T-cell (primary cell): ENCODE measurements at regions not wholly inside any gene's neighbourhood (a gene's known extent, or its start where the extent isn't known, plus 50 kb on each side); places are given as distances from the start of the nearest gene placed in this dataset.
A peak's percentile ranks its signal among the peaks of the same experiment; 100 is the strongest.
"Not testable (repeated sequence)": the region's sequence is repeated elsewhere in the genome, so short reads cannot be mapped to it uniquely, and the experiment has no call there.

Experiments used
- ATAC-seq, 4 experiments: fragments of 200-7000 bp in 3 of 4; fragments of 150-1000 bp in 1 of 4; cut with Tn5 transposase; replicated peaks in 1 of 4; 1 replicate in 3 of 4; 2 replicates in 1 of 4; pipeline ENCODE4 v1.10.0; 2021; ENCODE audit warnings: moderate library complexity in 3 of 4, mild to moderate bottlenecking in 2 of 4, moderate number of reproducible peaks in 1 of 4
- CTCF ChIA-PET, 2 donors: fragments of 300-600 bp; sonication (Branson Sonifier 250); formaldehyde crosslinking; loops; one replicate each; lab custom pipeline; 2022; ENCODE audit warnings: antibody characterized with exemption in 2 of 2; lab: Charles Lee
- POLR2A ChIA-PET, 2 donors: fragments of 300-600 bp; sonication (Branson Sonifier 250); formaldehyde crosslinking; loops; one replicate each; lab custom pipeline; 2022; ENCODE audit warnings: antibody characterized with exemption in 2 of 2; lab: Charles Lee
- DNase-seq, 35 experiments: peaks; one replicate each; pipeline versions ENCODE4 v3.0.0 to v3.0.0-alpha.2; 2013 to 2023
- H3K27ac ChIP-seq: one replicate; pipeline ENCODE4 v1.5.1; 2013; ENCODE audit warnings: low read length
- H3K27me3 ChIP-seq, 2 experiments: replicated peaks in 1 of 2; 1 replicate in 1 of 2; 2 replicates in 1 of 2; pipeline versions ENCODE4 v1.6.1 to v1.7.0; 2013; ENCODE audit warnings: low read length in 1 of 2, mixed read lengths in 1 of 2; ENCODE audit not compliant: control insufficient read depth in 2 of 2, insufficient read depth in 2 of 2; ENCODE audit errors: extremely low read depth in 1 of 2
- H3K36me3 ChIP-seq, 2 donors: 1 replicate in 1 of 2; 2 replicates in 1 of 2; pipeline versions ENCODE4 v1.6.1 to v1.7.0; 2013; ENCODE audit warnings: low read length in 1 of 2; ENCODE audit not compliant: control insufficient read depth in 2 of 2, insufficient read depth in 1 of 2; ENCODE audit errors: extremely low read depth in 1 of 2
- H3K4me1 ChIP-seq, 2 experiments: 1 replicate in 1 of 2; 2 replicates in 1 of 2; pipeline versions ENCODE4 v1.6.1 to v1.7.0; 2013; ENCODE audit warnings: low read length in 2 of 2, mixed read lengths in 1 of 2; ENCODE audit not compliant: insufficient read depth in 2 of 2, control insufficient read depth in 1 of 2; ENCODE audit errors: extremely low read depth in 1 of 2
- H3K4me3 ChIP-seq, 2 donors: 1 replicate in 1 of 2; 2 replicates in 1 of 2; pipeline versions ENCODE4 v1.5.1 to v1.7.0; 2013; ENCODE audit warnings: mild to moderate bottlenecking in 2 of 2, low read length in 1 of 2, moderate library complexity in 1 of 2; ENCODE audit not compliant: control insufficient read depth in 1 of 2; ENCODE audit errors: extremely low read depth in 1 of 2
- H3K9me3 ChIP-seq: 2 replicates; pipeline ENCODE4 v1.7.0; 2013
- H3K27ac Mint-ChIP-seq, 2 donors: one replicate each; pipeline ENCODE4 v1.8.0; 2020 to 2021; ENCODE audit warnings: mild to moderate bottlenecking in 2 of 2, mixed read lengths in 2 of 2
- H3K27me3 Mint-ChIP-seq, 2 donors: one replicate each; pipeline ENCODE4 v1.8.0; 2021 to 2022; ENCODE audit warnings: mixed read lengths in 2 of 2
- H3K36me3 Mint-ChIP-seq: one replicate; pipeline ENCODE4 v1.8.0; 2021; ENCODE audit warnings: mixed read lengths
- H3K4me1 Mint-ChIP-seq, 3 donors: one replicate each; pipeline ENCODE4 v1.8.0; 2020 to 2022; ENCODE audit warnings: mixed read lengths in 3 of 3, mild to moderate bottlenecking in 1 of 3
- H3K4me3 Mint-ChIP-seq, 3 donors: one replicate each; pipeline ENCODE4 v1.8.0; 2020 to 2022; ENCODE audit warnings: mild to moderate bottlenecking in 3 of 3, mixed read lengths in 3 of 3, moderate library complexity in 3 of 3
- H3K9me3 Mint-ChIP-seq, 3 donors: one replicate each; pipeline ENCODE4 v1.8.0; 2020 to 2022; ENCODE audit warnings: mixed read lengths in 3 of 3
- WGBS: methylation state at CpG from one replicate; pipeline ENCODE4 v1.1.5; 2013; ENCODE audit warnings: missing lambda C conversion rate; ENCODE audit not compliant: insufficient coverage; 5-methylcytosine and 5-hydroxymethylcytosine counted together

- Mint-ChIP-seq H3K4me1 (peaks cover 9 to 18% (median 14%) of the 10 kb centered on the region in 3 donors), H3K9me3 (no peaks in the 10 kb centered on the region), H3K36me3 (no peaks in the 10 kb centered on the region), H3K4me3 (no peak overlapping the region), H3K27ac (no peak overlapping the region), H3K27me3 (peaks cover 0 to 7% of the 10 kb centered on the region in 2 donors)
- no peak for DNase-seq
- Histone ChIP-seq H3K9me3 (no peaks in the 10 kb centered on the region), H3K27me3 (peaks cover 0 to 7% of the 10 kb centered on the region in 2 experiments), H3K27ac (no peak overlapping the region), H3K36me3 (no peaks in the 10 kb centered on the region), H3K4me3 (no peak overlapping the region), H3K4me1 (peaks cover 6% of the 10 kb centered on the region in 2 experiments)
- no peak for ATAC-seq
- POLR2A ChIA-PET = interaction anchor here in 1 of 2 donors (0.6 kb wide), 1 partner anchor 126 kb away, joined by 3 read pairs; the partner anchor contains the start of gene KLF6
- 67% methylated on average over 3 of the region's 4 CpGs for WGBS
- CTCF ChIA-PET = no interaction called here
These were observed 126.2 kb downstream of the KLF6 start for GRCh38 chr10:3658766-3659165.

DNA sequence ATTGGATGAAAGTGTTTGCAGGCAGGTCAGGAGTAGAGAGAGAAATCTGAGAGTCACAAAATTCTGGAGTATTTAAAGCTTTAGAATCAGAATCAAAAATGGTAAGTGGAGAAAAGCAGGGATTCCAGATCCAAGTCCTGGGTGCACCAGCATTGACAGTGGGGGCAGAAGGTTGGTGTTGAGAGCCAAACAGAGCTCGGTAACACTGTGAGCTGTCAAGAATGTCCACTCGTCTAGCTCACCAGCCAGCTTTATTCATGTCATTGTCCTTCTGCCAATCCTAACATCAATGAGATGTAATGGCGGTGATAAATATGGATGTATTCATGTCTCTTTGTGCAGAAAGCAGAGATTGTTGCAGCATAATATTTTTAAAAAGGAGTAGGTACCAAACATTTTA is 128.8 kb downstream of the KLF6 start:
- no peaks in the 10 kb centered on the region for H3K36me3 ChIP-seq
- H3K27ac Mint-ChIP-seq = no peak overlapping the region
- H3K4me1 ChIP-seq = peaks cover 9% of the 10 kb centered on the region in 2 experiments
- no peaks in the 10 kb centered on the region for H3K9me3 ChIP-seq
- peaks cover 0 to 17% of the 10 kb centered on the region in 2 experiments for H3K27me3 ChIP-seq
- DNase-seq (no peak), ATAC-seq (no peak)
- WGBS = no CpG with 5 or more reads among the region's 3 CpGs
- peaks cover 17 to 27% (median 24%) of the 10 kb centered on the region in 3 donors for H3K4me1 Mint-ChIP-seq
- CTCF ChIA-PET = no interaction called here
- no peak overlapping the region for H3K4me3 Mint-ChIP-seq
- H3K27me3 Mint-ChIP-seq = peaks cover 4 to 12% of the 10 kb centered on the region in 2 donors
- no peaks in the 10 kb centered on the region for H3K36me3 Mint-ChIP-seq
- H3K27ac ChIP-seq = no peak overlapping the region
- no peaks in the 10 kb centered on the region for H3K9me3 Mint-ChIP-seq
- no peak overlapping the region for H3K4me3 ChIP-seq
- POLR2A ChIA-PET = no interaction called here

DNA sequence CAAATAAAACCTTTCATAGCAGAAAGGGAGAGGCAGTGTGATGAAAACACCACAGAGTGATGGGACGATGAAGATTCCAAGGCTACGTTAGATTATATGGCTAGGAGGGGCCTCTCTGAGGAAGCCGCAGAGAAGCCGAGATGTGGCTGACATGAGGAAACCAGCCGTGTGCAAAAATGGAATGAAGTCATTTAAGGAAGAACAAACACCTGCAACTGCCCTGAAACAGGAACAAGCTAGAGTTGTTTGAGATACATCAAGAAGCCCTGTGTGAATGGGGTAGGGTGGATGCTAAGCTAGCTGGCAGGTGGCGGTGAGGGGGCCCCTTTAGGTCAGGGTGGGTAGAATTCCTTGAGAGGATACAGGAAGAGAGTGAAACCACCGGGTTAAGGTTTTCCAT is 129.5 kb downstream of the KLF6 start:
- ATAC-seq = peak in 2 of 4 experiments; percentile 58 to 64
- CTCF ChIA-PET = no interaction called here
- Histone ChIP-seq H3K27ac (no peak overlapping the region), H3K9me3 (no peaks in the 10 kb centered on the region), H3K4me1 (peaks cover 9% of the 10 kb centered on the region in 2 experiments), H3K36me3 (no peaks in the 10 kb centered on the region), H3K27me3 (peaks cover 0 to 17% of the 10 kb centered on the region in 2 experiments), H3K4me3 (no peak overlapping the region)
- H3K9me3 Mint-ChIP-seq = no peaks in the 10 kb centered on the region
- POLR2A ChIA-PET = no interaction called here
- peaks cover 17 to 27% (median 24%) of the 10 kb centered on the region in 3 donors for H3K4me1 Mint-ChIP-seq
- H3K4me3 Mint-ChIP-seq = no peak overlapping the region
- 20% methylated on average over 6 of the region's 7 CpGs for WGBS
- DNase-seq = peak in 1 of 35 experiments; percentile 10
- H3K27ac Mint-ChIP-seq = no peak overlapping the region
- no peaks in the 10 kb centered on the region for H3K36me3 Mint-ChIP-seq
- peaks cover 4 to 12% of the 10 kb centered on the region in 2 donors for H3K27me3 Mint-ChIP-seq

GRCh38 chr10:3654980-3655379 is 130.0 kb downstream of the KLF6 start:
- Histone ChIP-seq H3K36me3 (no peaks in the 10 kb centered on the region), H3K4me1 (peaks cover 9% of the 10 kb centered on the region in 2 experiments), H3K27ac (no peak overlapping the region), H3K9me3 (no peaks in the 10 kb centered on the region), H3K27me3 (peaks cover 0 to 17% of the 10 kb centered on the region in 2 experiments), H3K4me3 (no peak overlapping the region)
- DNase-seq = no peak
- no peak overlapping the region for H3K27ac Mint-ChIP-seq
- H3K9me3 Mint-ChIP-seq = no peaks in the 10 kb centered on the region
- no peaks in the 10 kb centered on the region for H3K36me3 Mint-ChIP-seq
- ChIA-PET POLR2A (no interaction called here), CTCF (no interaction called here)
- ATAC-seq = no peak
- H3K4me3 Mint-ChIP-seq = no peak overlapping the region
- peaks cover 4 to 12% of the 10 kb centered on the region in 2 donors for H3K27me3 Mint-ChIP-seq
- peaks cover 17 to 27% (median 24%) of the 10 kb centered on the region in 3 donors for H3K4me1 Mint-ChIP-seq
- WGBS = no CpG with 5 or more reads among the region's 1 CpG

DNA sequence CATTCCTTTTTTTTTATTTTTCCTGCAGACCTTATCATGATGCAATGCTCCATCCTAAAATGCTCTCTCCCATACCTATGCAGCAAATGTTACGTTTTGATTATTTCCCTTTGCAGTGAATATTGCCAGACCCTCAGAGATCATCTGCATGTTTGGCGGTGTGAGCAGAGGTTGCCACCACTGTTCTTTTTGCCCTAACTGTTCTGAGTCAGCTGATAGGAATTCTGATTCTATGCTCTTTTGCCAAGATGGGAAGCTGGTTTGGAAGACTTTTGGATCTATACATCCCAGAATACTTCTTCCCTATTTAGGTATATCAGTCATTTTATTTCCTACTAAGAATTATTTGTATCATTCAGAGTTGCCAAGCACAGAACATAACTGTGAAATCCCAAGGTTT is 130.5 kb downstream of the KLF6 start:
- H3K4me3 ChIP-seq = no peak overlapping the region
- peaks cover 0 to 17% of the 10 kb centered on the region in 2 experiments for H3K27me3 ChIP-seq
- H3K36me3 ChIP-seq = no peaks in the 10 kb centered on the region
- peaks cover 4 to 12% of the 10 kb centered on the region in 2 donors for H3K27me3 Mint-ChIP-seq
- DNase-seq = no peak
- no peak for ATAC-seq
- no peaks in the 10 kb centered on the region for H3K9me3 Mint-ChIP-seq
- H3K4me1 Mint-ChIP-seq = peaks cover 17 to 27% (median 24%) of the 10 kb centered on the region in 3 donors
- no peaks in the 10 kb centered on the region for H3K9me3 ChIP-seq
- no peak overlapping the region for H3K27ac ChIP-seq
- peaks cover 9% of the 10 kb centered on the region in 2 experiments for H3K4me1 ChIP-seq
- CTCF ChIA-PET = no interaction called here
- H3K27ac Mint-ChIP-seq = no peak overlapping the region
- POLR2A ChIA-PET = interaction anchor here in 1 of 2 donors (0.6 kb wide), 1 partner anchor 1807 kb away, joined by 4 read pairs; no protein-coding TSS in a partner anchor
- no peaks in the 10 kb centered on the region for H3K36me3 Mint-ChIP-seq
- H3K4me3 Mint-ChIP-seq = no peak overlapping the region
- WGBS = no CpG with 5 or more reads among the region's 2 CpGs

- Mint-ChIP-seq H3K4me3 (peak overlapping the region in 2 of 3 donors; percentile 19 to 74), H3K27me3 (peaks cover 4 to 12% of the 10 kb centered on the region in 2 donors), H3K4me1 (peaks cover 17 to 27% (median 24%) of the 10 kb centered on the region in 3 donors)
- ATAC-seq, H3K36me3 Mint-ChIP-seq, H3K27ac ChIP-seq, H3K4me3 ChIP-seq, CTCF ChIA-PET, H3K27ac Mint-ChIP-seq, H3K9me3 ChIP-seq, H3K9me3 Mint-ChIP-seq, H3K4me1 ChIP-seq, DNase-seq, H3K36me3 ChIP-seq: not testable (repeated sequence)
- H3K27me3 ChIP-seq = peaks cover 0 to 15% of the 10 kb centered on the region in 2 experiments
- POLR2A ChIA-PET = interaction anchor here in 1 of 2 donors (0.6 kb wide), 1 partner anchor 640 kb away, joined by 4 read pairs; no protein-coding TSS in a partner anchor
- no CpG with 5 or more reads among the region's 2 CpGs for WGBS
These were observed 131.7 kb downstream of the KLF6 start for GRCh38 chr10:3653303-3653702.
